ENCODE measurements at regions not wholly inside any gene's neighbourhood (a gene's known extent, or its start where the extent isn't known, plus 50 kb on each side); places are given as distances from the start of the nearest gene placed in this dataset.

DNA sequence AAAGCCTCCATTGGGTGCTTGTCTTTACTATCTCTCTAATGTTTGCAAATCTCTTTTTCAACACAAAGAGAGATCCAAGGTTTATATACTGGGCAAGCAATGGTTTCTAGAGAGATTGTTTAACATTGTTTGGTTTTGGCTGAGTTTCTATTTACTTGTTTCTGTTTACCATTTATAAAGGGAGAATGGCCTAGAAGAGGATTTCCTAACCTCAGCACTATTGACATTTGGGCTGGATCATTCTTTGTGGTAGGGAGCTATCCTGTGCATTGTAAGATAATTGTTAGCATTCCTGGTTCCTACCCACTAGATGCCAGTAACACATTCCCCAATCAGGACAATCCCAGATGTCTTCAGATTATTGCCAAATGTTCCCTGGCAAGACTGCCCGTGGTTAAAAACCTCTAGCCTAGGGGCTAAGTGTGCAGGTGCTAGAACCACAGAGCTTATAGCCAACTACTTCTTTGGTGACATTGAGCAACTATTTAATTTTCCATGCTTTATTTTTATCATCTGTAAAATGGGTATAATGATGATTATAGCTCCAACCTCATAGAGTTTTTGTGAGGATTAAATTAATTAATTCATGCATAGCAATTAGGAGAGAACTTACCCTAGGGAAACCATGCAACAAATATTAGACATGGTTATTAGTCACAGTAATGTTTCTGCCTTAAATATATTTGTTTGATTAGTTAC lies 413.9 kb upstream of the MAF start:
- Histone ChIP-seq H3K4me3 (ENCODE audit: low read length) (no peak overlapping the region), H3K36me3 (ENCODE audit: insufficient read depth, low read length) (no peaks in the 10 kb centered on the region), H3K9me3 (ENCODE audit: control insufficient read depth in 1 of 2, insufficient read depth in 1 of 2, low read length in 2 of 2) (no peaks in the 10 kb centered on the region), H3K4me1 (ENCODE audit: insufficient read depth, low read length) (no peaks in the 10 kb centered on the region), H3K27me3 (ENCODE audit: control insufficient read depth in 1 of 2, insufficient read depth in 2 of 2, low read length in 2 of 2) (no peaks in the 10 kb centered on the region), H3K27ac (ENCODE audit: low read depth in 1 of 2, low read length in 2 of 2) (no peak overlapping the region)
- Mint-ChIP-seq H3K4me1 (ENCODE audit: low read depth) (no peaks in the 10 kb centered on the region), H3K9me3 (no peaks in the 10 kb centered on the region), H3K36me3 (ENCODE audit: low read depth) (no peaks in the 10 kb centered on the region), H3K27me3 (no peaks in the 10 kb centered on the region), H3K27ac (no peak overlapping the region), H3K4me3 (no peak overlapping the region)
- intact Hi-C loops (cut with DNase I, micrococcal nuclease) = no loop called here
- ChIA-PET CTCF (no interaction called here), POLR2A (no interaction called here)
- TF ChIP-seq, protein P1, sequence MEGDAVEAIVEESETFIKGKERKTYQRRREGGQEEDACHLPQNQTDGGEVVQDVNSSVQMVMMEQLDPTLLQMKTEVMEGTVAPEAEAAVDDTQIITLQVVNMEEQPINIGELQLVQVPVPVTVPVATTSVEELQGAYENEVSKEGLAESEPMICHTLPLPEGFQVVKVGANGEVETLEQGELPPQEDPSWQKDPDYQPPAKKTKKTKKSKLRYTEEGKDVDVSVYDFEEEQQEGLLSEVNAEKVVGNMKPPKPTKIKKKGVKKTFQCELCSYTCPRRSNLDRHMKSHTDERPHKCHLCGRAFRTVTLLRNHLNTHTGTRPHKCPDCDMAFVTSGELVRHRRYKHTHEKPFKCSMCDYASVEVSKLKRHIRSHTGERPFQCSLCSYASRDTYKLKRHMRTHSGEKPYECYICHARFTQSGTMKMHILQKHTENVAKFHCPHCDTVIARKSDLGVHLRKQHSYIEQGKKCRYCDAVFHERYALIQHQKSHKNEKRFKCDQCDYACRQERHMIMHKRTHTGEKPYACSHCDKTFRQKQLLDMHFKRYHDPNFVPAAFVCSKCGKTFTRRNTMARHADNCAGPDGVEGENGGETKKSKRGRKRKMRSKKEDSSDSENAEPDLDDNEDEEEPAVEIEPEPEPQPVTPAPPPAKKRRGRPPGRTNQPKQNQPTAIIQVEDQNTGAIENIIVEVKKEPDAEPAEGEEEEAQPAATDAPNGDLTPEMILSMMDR (IDR thresholded peaks at IDR 0.05) = no peak
- ATAC-seq (ENCODE audit: poor library complexity) (no peak), DNase-seq (no peak)

DNA sequence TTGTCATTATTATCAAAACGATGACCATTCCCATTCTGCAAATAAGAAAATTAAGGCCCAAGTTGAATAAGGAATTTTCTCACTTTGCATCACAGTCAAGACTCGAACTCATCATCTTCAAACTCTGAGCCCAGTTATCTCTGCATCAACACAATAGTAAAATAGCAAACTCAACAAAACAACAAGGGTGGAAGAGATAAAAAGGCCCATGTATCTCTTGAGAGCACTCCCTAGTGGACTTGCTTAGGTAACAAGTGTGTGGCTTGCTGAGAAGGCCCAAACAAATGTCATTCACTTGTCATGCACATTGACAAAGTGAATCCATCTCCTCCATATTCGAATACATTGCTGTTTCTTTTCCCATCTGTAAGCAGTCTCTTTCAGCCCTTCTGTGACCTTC lies 412.0 kb upstream of the MAF start:
- Histone ChIP-seq H3K4me1 (ENCODE audit: insufficient read depth, low read length) (no peaks in the 10 kb centered on the region), H3K36me3 (ENCODE audit: insufficient read depth, low read length) (no peaks in the 10 kb centered on the region), H3K4me3 (ENCODE audit: low read length) (no peak overlapping the region), H3K27me3 (ENCODE audit: control insufficient read depth in 1 of 2, insufficient read depth in 2 of 2, low read length in 2 of 2) (no peaks in the 10 kb centered on the region), H3K27ac (ENCODE audit: low read depth in 1 of 2, low read length in 2 of 2) (no peak overlapping the region), H3K9me3 (ENCODE audit: control insufficient read depth in 1 of 2, insufficient read depth in 1 of 2, low read length in 2 of 2) (no peaks in the 10 kb centered on the region)
- ChIA-PET POLR2A (no interaction called here), CTCF (no interaction called here)
- intact Hi-C loops (cut with DNase I, micrococcal nuclease) = no loop called here
- H3K4me3 Mint-ChIP-seq = no peak overlapping the region
- ATAC-seq (ENCODE audit: poor library complexity) (no peak), DNase-seq (no peak)
- H3K36me3 Mint-ChIP-seq (ENCODE audit: low read depth) = no peaks in the 10 kb centered on the region
- no peaks in the 10 kb centered on the region for H3K27me3 Mint-ChIP-seq
- no peaks in the 10 kb centered on the region for H3K9me3 Mint-ChIP-seq
- H3K27ac Mint-ChIP-seq = no peak overlapping the region
- TF ChIP-seq, protein P1 (IDR thresholded peaks at IDR 0.05) = no peak
- no peaks in the 10 kb centered on the region for H3K4me1 Mint-ChIP-seq (ENCODE audit: low read depth)

GRCh38 chr16:80009971-80010659 lies 409.6 kb upstream of the MAF start:
- Histone ChIP-seq H3K27ac (ENCODE audit: low read depth in 1 of 2, low read length in 2 of 2) (no peak overlapping the region), H3K9me3 (ENCODE audit: control insufficient read depth in 1 of 2, insufficient read depth in 1 of 2, low read length in 2 of 2) (no peaks in the 10 kb centered on the region), H3K4me1 (ENCODE audit: insufficient read depth, low read length) (no peaks in the 10 kb centered on the region), H3K36me3 (ENCODE audit: insufficient read depth, low read length) (no peaks in the 10 kb centered on the region), H3K4me3 (ENCODE audit: low read length) (no peak overlapping the region), H3K27me3 (ENCODE audit: control insufficient read depth in 1 of 2, insufficient read depth in 2 of 2, low read length in 2 of 2) (no peaks in the 10 kb centered on the region)
- ChIA-PET POLR2A (no interaction called here), CTCF (no interaction called here)
- H3K4me1 Mint-ChIP-seq (ENCODE audit: low read depth) = no peaks in the 10 kb centered on the region
- DNase-seq (no peak), ATAC-seq (ENCODE audit: poor library complexity) (no peak)
- no peak overlapping the region for H3K27ac Mint-ChIP-seq
- H3K9me3 Mint-ChIP-seq = no peaks in the 10 kb centered on the region
- peaks cover 3% of the 10 kb centered on the region for H3K27me3 Mint-ChIP-seq
- H3K36me3 Mint-ChIP-seq (ENCODE audit: low read depth) = no peaks in the 10 kb centered on the region
- TF ChIP-seq, protein P1 (IDR thresholded peaks at IDR 0.05) = no peak
- H3K4me3 Mint-ChIP-seq = no peak overlapping the region
- intact Hi-C loops (cut with DNase I, micrococcal nuclease) = no loop called here

All from CD4-positive, alpha-beta T cell (primary cell).